Gastroesophageal sphincter (tissue), 3 donors: ENCODE measurements at regions not wholly inside any gene's neighbourhood (a gene's known extent, or its start where the extent isn't known, plus 50 kb on each side); places are given as distances from the start of the nearest gene placed in this dataset.

Experiments
- POLR2A ChIP-seq, 2 donors: fragments of 450-650 bp; IDR thresholded peaks; one replicate each; pipeline ENCODE4 v1.6.1; 2017; ENCODE audit warnings: antibody characterized with exemption in 2 of 2, mild to moderate bottlenecking in 2 of 2, moderate library complexity in 1 of 2
- POLR2AphosphoS5 ChIP-seq: sonication (generic); formaldehyde crosslinking; IDR thresholded peaks from one replicate; pipeline ENCODE4 v1.6.1; 2017; ENCODE audit warnings: antibody characterized with exemption
- TF ChIP-seq, protein P1 (sequence below), 4 experiments: fragments of 200-600 bp in 2 of 4; fragments of 450-650 bp in 2 of 4; sonication (generic) in 1 of 4; IDR thresholded peaks; one replicate each; pipeline ENCODE4 v1.5.1; 2017 to 2019; ENCODE audit warnings: antibody characterized with exemption in 4 of 4, mild to moderate bottlenecking in 2 of 4, moderate library complexity in 2 of 4

DNA sequence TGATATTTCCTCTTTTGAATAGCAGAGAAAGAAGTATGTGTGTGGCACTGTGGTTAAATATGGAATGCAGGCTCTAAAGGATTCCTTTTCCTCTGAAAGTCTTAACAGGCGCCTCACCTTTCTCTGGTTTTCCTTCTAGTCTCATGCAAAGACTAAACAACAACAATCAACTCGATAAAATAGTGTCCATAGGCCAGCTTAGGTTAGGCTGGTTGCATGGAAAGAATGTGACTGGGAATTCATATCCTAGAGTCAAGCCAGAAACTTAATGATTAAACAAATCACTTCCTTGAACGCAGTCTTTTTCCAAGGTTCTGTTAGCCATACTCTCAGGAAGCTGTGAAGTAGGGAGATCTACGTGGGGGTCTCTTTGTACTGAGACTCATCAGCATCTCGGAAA, 800.8 kb upstream of the ID2 start:
- TF ChIP-seq, protein P1, sequence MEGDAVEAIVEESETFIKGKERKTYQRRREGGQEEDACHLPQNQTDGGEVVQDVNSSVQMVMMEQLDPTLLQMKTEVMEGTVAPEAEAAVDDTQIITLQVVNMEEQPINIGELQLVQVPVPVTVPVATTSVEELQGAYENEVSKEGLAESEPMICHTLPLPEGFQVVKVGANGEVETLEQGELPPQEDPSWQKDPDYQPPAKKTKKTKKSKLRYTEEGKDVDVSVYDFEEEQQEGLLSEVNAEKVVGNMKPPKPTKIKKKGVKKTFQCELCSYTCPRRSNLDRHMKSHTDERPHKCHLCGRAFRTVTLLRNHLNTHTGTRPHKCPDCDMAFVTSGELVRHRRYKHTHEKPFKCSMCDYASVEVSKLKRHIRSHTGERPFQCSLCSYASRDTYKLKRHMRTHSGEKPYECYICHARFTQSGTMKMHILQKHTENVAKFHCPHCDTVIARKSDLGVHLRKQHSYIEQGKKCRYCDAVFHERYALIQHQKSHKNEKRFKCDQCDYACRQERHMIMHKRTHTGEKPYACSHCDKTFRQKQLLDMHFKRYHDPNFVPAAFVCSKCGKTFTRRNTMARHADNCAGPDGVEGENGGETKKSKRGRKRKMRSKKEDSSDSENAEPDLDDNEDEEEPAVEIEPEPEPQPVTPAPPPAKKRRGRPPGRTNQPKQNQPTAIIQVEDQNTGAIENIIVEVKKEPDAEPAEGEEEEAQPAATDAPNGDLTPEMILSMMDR (IDR thresholded peaks at IDR 0.05): no peak
- TF ChIP-seq POLR2A (IDR thresholded peaks at IDR 0.05) (no peak), POLR2AphosphoS5 (no peak)
